HG03064 (cell line): ENCODE measurements at regions not wholly inside any gene's neighbourhood (a gene's known extent, or its start where the extent isn't known, plus 50 kb on each side); places are given as distances from the start of the nearest gene placed in this dataset.

Source experiments
- ATAC-seq: cut with Tn5 transposase; IDR thresholded peaks from one replicate; pipeline ENCODE4 v1.9.1; 2021; ENCODE audit warnings: low read depth; ENCODE audit not compliant: unreplicated experiment

DNA sequence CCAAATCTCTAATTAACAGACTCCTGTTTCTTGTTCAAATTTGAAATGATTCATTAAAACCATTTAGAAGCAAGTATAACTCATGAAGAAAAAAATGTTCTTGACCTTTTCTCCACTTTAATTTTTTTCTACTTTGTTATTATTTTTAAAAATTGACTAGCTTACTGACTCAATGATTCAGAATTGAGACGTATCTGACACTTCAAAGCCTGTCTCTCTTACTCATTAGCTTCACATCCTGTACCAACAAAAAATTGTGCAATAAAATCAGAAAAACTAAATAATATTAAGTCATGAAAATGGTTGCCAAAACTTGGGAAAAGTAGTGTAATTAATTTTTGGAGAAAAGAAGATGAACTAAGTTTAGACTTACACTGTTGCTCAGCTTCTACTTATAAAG, 331.2 kb downstream of the SLC16A7 start:
- no peak for ATAC-seq

DNA sequence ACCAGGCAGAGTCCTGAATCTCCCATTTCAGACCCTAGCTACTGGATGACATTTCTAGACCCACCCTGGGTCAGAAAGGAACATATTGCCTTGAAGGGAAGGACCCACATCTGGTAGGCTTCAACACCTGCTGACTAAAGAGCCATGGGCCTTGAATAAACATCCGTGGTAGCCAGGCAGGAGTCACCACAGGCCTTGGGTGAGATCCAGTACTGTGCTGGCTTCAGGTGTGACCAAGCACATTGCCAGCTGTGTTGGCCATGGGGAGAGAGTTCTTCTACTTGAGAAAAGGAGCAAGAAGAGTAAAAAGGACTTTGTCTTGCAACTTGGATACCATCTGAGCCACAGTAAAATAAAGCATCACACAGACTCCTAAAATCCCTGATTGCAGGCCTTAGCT, 332.6 kb downstream of the SLC16A7 start:
- no peak for ATAC-seq

DNA sequence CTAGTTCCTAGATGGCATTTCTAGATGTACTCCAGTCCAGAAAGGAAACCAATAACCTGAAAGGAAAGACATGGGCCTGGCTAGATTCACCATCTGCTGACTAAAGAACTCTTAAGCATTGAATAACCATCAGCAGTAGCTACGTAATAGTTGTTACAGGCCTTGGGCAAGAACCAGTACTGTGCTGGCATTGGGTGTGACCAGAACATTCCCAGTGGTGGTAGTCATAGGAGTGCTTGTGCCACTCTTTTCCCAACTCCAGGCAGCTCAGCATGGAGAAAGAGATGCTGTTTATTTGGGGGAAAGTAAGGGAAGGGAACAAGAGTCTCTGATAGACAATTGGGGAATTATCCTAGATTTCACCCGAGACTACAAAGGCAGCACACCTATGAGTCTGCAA, 333.3 kb downstream of the SLC16A7 start:
- no peak for ATAC-seq

DNA sequence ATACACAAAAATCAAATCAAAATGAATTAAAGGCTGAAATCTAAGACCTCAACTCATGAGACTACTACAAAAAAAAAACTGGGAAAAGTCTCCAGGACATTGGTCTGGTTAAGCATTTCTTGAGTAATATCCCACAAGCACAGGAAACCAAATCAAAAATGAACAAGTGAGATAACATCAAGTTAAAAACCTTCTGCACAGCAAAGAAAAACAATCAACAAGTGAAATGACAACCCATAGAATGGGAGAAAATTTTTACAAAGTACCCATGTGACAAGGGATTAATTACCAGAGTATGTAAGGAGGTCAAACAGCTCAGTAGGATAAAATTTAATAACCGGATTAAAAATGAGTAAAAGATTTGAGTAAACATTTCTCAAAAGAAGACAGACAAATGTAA, 338.7 kb downstream of the SLC16A7 start:
- ATAC-seq, result no peak

DNA sequence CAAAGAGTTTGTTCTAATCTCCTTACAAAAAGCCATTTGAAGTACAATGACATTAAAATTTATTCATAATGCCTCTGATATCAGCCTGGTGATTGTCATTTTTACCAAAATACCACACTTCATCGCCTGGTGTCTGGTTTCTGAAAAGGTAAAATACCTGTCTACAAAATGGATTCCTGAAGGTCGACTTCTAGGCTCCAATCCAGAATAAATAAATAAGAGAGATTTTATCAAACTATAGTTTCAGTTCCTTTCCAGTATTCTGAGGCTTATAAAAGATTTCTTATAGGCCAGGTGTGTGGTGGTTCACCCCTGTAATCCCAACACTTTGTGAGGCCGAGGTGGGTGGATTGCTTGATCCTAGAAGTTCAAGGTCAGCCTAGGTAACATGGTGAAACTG, 340.7 kb downstream of the SLC16A7 start:
- no peak for ATAC-seq

DNA sequence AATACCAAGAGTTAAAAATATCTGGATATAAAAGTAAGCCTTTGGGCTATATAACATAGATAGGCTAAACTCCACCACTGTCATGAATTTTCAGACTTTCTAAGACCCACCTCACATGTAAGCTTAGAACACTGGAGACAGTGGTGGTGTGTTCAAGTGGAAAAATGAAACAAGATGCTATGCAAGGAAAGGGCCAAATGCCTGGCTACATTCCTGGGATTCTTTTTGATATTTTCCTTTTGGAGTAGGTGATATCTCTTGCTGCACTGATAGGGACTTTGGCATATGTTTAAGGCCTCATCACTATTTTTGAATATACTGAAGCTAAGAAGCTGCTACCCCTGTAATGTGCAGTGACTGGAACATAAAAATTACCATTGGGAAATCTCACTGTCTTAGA, 341.3 kb downstream of the SLC16A7 start:
- no peak for ATAC-seq

DNA sequence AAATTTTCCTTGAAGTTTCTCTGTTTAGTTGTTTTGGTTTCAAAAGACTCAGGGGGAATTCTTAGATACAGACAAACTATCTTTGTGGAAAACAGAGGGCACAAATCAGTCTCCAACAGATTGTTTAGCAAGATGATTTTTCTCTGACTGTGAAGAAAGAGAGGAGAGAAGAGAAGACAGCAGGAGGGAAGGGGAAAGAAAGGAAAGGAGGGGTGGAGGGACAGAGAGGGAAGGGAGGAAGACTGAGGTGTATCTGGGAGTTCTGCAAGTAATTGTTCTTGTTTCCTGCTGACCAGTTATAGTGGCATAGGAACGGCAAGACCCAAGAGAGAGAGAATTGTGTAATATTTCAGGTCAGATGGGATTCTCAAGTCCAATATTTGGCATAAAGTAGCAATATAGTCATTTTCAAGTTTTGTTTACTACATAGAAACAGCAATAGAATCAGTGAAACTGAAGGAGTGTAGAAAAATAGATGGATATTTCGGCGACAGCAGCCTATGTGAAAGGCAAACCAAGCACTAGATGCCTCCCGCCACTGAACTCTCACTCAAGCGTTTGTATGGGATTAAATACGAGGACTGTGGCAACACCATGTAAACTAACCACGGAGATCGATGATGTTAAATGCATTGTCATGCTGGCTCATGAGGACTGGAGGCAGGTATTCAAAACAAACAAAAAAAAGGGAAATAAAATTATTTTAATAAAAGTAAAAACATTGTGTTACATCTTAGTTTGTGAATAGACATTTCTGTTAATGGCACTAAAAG, 342.5 kb downstream of the SLC16A7 start:
- ATAC-seq, result no peak

DNA sequence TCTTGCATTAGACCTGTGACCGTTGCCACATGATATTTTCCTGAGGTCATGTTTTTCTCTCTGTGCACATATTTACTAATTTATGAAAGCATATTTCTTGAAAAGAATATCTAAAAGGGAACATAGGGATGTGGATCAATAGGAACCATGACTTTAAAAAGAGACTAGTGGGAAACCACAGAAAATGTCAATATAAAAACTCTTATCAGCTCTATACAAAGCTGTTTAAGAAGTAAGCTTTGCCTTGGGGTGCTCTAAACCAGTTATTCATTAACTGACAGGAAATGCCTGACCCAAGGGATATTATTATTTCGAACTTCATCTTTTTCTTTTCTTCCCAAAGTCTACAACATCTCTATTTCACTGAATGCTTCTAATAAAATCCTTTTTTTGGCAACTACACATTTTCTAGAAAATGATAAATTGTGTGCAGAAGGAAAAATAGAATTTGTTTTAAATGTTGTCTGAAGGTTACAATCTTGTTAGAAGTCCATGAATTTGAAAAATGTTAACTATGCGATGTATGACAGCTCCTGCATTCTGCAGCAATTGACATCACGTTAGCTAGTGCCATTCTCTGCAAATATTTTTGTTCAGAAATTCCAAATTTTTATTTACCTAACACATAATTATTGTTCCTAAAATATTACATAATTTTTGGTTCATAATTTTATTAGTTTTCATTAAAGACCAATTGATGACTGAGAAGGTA, 345.0 kb downstream of the SLC16A7 start:
- ATAC-seq, result no peak

DNA sequence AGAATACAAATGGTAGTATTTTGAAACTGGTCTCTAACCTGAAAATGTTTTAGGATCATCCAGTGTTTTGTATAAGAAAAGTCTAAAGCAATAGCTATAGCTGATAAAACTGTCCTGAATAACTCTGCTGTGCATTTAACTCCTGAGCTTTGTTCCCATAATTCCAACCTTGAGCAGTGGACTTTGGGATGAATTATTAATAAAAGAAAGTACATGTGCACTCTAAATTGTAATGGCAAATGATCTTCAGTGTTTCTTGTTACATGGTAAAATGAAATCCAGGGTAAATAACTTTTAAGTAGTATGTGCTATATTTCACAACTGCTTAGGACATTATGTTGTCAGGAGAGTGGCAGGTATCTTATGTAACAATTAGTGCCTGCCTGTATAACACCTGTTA, 345.6 kb downstream of the SLC16A7 start:
- no peak for ATAC-seq

DNA sequence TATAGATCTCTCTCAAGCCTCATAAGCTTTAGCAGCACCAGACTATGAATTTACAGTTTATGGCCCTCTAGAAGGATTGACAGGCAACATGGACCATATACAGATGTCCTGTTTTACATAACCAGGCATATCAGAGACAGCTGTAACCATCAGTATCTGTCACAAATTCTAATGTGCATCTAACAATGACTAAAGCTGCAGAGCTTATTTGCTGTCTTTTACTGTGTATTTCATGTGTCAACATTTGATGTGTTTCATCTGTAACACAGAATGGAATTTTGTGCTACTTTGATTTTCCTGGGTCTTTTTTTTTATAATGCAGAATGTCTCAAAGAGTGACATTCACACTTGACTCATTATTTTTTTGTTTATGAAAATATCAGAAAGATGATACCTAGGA, 348.3 kb downstream of the SLC16A7 start:
- no peak for ATAC-seq

DNA sequence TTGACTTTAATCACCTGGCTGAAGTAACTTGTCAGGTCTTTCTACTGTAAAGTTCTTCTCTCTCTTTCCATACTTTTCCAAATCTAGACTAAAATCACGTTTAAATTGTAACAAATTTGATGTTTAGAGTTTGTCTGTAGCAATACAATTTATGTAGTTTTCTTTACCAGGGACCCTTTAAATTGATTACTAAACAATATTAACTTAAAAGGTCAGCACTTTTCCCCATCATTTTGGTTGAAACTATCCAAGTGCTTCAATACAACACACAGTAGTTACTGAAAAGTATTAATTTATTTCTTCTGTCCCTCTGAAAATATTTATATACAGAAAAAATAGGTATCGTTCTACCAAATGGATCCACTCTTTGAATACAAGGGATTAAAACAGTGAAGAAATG, 350.8 kb downstream of the SLC16A7 start:
- no peak for ATAC-seq

DNA sequence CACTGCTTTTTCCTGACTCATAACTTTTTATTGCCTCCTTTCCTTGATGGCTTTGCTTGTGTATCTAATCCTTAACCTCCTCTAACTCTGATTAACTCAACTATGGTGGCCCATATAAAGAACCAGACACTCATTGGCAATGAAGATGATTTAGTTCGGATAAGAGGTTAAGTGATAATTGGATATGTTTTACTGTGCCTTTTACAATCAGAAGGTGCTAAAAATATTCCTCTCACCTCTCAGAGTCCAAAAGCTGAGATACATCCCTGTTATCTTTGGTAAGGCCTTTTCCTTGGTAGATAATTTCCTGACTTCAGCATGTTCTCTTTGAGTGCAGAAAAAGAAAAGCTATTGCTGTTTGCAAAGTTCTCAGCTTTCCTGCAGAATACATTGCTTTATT, 367.7 kb downstream of the SLC16A7 start:
- ATAC-seq, result no peak

DNA sequence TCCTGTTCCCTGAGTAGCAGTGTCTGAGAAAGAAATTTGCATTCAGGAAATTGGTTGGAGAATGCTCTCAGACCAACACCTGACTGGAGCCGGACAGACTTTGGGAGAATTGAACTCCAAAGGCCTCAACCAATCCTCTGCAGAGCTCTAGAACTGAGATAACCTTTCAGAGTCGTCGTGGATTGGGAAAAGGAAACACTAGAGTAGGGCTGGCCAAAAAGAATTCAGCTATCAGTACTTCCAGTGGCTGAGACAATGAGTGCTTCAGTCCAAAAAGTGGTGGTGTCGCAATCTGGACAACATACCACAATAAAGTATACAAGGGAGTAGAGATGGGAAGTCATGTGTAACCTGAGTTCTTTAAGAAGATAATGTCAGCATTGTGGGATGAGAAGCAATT, 377.1 kb downstream of the SLC16A7 start:
- ATAC-seq, result no peak

DNA sequence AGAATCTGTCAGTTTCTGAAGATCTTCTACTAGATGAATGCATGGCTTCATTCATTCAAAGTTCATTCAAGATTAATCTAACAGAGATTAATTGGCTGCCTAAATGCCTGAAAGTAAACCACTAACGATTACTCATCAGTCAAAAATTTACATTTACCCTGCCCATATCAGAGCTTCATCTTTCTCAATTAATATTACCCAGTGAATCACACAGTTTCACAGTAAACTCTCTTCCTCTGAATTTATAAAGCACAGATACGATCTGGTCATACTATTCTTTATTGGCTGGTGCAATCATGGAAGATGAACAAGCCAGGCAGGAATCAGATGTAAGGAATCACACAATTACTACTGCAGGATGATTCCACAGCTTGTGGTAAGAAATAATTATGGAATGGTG, 377.7 kb downstream of the SLC16A7 start:
- no peak for ATAC-seq

DNA sequence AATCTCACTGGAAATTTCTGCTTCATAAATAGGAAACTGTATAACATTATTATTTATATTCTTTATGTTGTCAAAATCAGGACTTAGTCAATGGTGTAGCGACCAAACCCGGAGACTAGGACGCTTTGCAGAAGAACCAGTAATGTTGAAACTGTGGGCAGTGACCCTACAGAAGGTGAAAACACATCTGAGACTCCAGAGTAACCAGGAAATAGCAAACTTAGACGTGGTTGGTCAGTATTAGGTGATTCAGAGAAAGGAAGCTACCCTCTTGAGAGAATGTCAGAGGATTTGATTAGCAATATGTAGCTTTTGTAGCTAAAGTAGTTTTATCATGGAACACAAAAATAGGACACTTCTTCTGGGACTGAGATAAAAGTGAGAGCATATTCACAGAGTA, 381.9 kb downstream of the SLC16A7 start:
- ATAC-seq, result no peak

DNA sequence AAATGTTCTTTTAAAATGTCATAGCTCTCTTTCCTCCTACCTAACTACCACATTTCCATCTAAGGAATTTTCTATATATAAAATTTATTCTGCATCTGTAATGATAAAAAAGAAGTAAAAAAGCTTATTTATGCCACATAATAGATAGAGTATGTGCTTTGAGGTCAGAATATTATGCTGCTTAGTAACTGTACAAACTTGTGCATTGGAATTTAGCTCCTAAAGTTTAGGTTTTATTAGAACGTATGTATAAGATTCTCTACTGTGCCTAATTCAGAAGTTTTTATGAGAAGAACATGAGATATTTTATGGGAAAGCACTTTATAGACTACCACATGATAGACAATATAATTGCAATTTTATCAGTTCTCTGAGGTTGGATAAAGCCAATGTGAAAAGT, 384.6 kb downstream of the SLC16A7 start:
- no peak for ATAC-seq

DNA sequence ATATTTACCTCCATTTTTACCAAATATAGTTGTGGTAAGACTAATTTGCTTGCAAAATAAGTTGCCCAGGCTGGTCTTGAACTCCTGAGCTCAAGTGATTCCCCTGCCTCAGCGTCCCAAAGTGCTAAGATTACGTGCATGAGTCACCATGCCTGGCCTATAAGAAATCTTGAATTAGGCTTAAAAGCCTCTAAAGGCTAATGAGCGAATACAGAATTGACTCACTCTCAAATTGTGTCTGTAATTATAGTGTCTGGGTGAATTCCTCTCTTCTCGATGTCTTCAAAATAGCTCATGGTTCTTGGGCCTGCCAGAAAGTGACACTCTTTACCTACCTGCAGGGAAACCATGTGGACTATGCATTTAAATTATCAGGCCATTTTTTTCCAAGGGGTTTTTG, 403.5 kb downstream of the SLC16A7 start:
- no peak for ATAC-seq

DNA sequence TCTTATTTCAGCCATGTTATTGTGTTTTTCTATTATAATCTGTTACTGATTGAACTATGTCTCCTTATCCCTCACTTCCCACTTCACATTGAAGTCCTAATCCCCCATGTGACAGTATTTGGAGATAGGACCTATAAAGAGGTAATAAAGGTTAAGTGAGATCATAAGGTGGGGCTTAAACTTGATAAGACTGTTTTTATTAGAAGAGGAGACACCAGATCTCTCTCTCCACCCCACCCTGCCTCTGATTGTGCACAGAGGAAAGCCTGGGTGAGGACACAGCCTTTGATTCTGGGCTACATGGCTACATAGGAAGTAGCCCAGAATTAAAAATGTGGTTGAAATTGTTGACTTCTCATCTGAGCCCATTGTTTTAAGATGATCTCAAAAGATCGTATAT, 414.7 kb downstream of the SLC16A7 start:
- no peak for ATAC-seq

DNA sequence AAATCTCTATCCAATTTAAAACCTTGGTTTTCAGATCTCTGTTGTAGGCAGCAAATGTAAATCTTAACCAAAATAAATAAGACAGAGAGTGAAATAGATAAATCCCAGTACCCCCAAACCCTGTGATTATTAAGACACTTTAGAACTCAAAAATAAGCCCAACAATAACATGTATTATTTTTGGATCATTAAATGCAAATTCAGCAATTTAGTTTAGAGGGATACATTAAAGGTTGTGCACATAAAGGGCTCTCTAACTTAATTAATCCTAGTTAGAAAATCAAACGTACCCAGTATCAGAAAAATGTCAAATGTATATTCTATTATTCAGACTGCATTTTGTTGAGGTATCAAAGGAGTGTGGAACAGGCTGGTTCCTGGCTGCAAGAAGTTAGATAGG, 416.8 kb downstream of the SLC16A7 start:
- no peak for ATAC-seq

DNA sequence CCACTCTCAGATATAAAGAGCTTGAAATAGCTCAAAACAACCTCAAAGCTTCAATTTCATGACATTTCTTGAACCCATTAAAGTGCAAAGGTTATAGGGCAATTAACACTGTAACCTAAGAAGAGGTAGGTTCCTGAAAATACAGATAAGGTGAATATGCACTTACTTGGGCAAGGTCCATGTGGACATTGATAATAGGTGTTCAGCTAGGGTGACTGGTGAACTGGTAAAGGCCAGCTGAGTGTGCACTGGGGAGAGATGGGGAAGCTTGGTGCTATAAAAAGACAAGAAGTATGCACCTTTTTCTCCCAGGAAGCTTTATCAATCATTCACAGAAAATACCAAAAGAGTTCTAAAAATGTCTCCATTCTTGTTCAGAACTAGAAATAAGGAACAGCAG, 418.6 kb downstream of the SLC16A7 start:
- ATAC-seq, result no peak

DNA sequence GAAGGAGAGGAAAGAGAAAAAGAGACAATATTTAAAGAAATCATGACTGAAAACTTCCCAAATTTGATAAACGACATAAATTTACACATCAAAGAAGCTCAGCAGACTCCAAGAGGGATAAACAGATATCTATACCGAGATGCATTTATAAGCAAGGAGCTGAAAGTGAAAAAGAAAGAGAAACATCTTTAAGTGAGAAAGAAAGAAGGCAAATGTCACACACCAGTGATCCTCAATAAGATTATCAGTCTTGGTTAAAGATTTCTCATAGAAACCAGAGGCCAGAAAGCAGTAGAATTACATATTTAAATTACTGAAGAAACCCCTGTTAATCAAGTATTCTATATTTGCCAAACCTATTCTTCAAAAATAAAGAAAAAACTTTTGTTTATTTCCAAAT, 424.2 kb downstream of the SLC16A7 start:
- no peak for ATAC-seq

DNA sequence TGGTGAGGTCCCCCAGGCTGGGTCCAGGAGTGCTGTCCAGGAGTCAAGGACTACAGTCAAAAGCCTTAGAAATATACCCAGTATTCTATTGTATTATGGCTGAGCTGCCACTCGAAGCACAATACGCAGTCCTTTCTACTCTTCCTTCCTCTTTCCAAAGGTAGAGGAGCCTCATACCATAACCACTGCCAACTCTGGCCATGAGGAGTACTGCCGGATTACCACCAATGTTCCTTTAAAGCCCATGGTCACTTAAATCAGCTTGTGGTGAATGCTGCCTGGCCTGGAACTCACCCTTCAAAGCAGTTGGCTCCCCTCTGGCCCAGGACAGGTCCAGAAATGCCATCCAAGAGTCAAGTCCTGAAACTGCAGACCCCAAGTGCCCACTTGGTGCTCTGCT, 425.4 kb downstream of the SLC16A7 start:
- no peak for ATAC-seq
